Ascending aorta (tissue), 2 donors: ENCODE measurements at regions not wholly inside any gene's neighbourhood (a gene's known extent, or its start where the extent isn't known, plus 50 kb on each side); places are given as distances from the start of the nearest gene placed in this dataset.

Experiments
- DNase-seq, 2 donors: peaks; one replicate each; pipeline ENCODE4 v3.0.0-alpha.2; 2019; ENCODE audit warnings: low spot score in 2 of 2
- H3K27ac ChIP-seq, 2 donors: fragments of 200-600 bp; sonication (generic); one replicate each; pipeline ENCODE4 v1.5.1; 2016 to 2017; ENCODE audit warnings: mild to moderate bottlenecking in 1 of 2
- H3K27me3 ChIP-seq: fragments of 200-600 bp; sonication (generic); one replicate; pipeline ENCODE4 v1.5.1; 2017
- H3K36me3 ChIP-seq, 2 donors: fragments of 200-600 bp; sonication (generic); one replicate each; pipeline ENCODE4 v1.5.1; 2016
- H3K4me1 ChIP-seq, 2 donors: fragments of 200-600 bp; sonication (generic); one replicate each; pipeline ENCODE4 v1.5.1; 2016 to 2017; ENCODE audit warnings: mild to moderate bottlenecking in 1 of 2
- H3K4me3 ChIP-seq, 2 donors: fragments of 200-600 bp; sonication (generic); one replicate each; pipeline ENCODE4 v1.5.1; 2016 to 2017; ENCODE audit warnings: mild to moderate bottlenecking in 1 of 2
- H3K9me3 ChIP-seq, 2 donors: fragments of 200-600 bp; sonication (generic); one replicate each; pipeline ENCODE4 v1.5.1; 2016
- intact Hi-C: fragments of 100-400 bp; cut with DNase I; formaldehyde crosslinking; loops from one replicate; pipeline ENCODE4 v1.15.1; 2023
- TF ChIP-seq, protein P1 (sequence below), 3 experiments: fragments of 200-600 bp in 2 of 3; fragments of 450-650 bp in 1 of 3; sonication (generic) in 2 of 3; IDR thresholded peaks; one replicate each; pipeline ENCODE4 v1.5.1; 2016 to 2019; ENCODE audit warnings: antibody characterized with exemption in 3 of 3, mild to moderate bottlenecking in 1 of 3, moderate library complexity in 1 of 3

- no peak for DNase-seq
- TF ChIP-seq, protein P1, sequence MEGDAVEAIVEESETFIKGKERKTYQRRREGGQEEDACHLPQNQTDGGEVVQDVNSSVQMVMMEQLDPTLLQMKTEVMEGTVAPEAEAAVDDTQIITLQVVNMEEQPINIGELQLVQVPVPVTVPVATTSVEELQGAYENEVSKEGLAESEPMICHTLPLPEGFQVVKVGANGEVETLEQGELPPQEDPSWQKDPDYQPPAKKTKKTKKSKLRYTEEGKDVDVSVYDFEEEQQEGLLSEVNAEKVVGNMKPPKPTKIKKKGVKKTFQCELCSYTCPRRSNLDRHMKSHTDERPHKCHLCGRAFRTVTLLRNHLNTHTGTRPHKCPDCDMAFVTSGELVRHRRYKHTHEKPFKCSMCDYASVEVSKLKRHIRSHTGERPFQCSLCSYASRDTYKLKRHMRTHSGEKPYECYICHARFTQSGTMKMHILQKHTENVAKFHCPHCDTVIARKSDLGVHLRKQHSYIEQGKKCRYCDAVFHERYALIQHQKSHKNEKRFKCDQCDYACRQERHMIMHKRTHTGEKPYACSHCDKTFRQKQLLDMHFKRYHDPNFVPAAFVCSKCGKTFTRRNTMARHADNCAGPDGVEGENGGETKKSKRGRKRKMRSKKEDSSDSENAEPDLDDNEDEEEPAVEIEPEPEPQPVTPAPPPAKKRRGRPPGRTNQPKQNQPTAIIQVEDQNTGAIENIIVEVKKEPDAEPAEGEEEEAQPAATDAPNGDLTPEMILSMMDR (IDR thresholded peaks at IDR 0.05) = no peak
- intact Hi-C loops = no loop called here
Observed at GRCh38 chr6:6538261-6538660, 50.3 kb upstream of the LY86 start.

More at GRCh38 chr6:6538261-6538660, 50.3 kb upstream of the LY86 start:
- Histone ChIP-seq H3K4me1 (no peaks in the 10 kb centered on the region), H3K4me3 (no peak overlapping the region), H3K27ac (no peak overlapping the region), H3K9me3 (no peaks in the 10 kb centered on the region), H3K36me3 (no peaks in the 10 kb centered on the region), H3K27me3 (no peaks in the 10 kb centered on the region)
